ENCODE measurements at regions not wholly inside any gene's neighbourhood (a gene's known extent, or its start where the extent isn't known, plus 50 kb on each side); places are given as distances from the start of the nearest gene placed in this dataset.
"Not testable (repeated sequence)": the region's sequence is repeated elsewhere in the genome, so short reads cannot be mapped to it uniquely, and the experiment has no call there.

GRCh38 chr1:206256935-206257334 is 53.6 kb downstream of the SRGAP2 start:
- not testable (repeated sequence) for DNase-seq

- not testable (repeated sequence) for DNase-seq
These were observed 58.1 kb downstream of the SRGAP2 start for GRCh38 chr1:206261473-206261872.

- DNase-seq, result not testable (repeated sequence)
These were observed 59.1 kb downstream of the SRGAP2 start for GRCh38 chr1:206262424-206262823.

GRCh38 chr1:206264916-206265315 is 61.6 kb downstream of the SRGAP2 start:
- DNase-seq, result not testable (repeated sequence)

- not testable (repeated sequence) for DNase-seq
These were observed 67.8 kb downstream of the SRGAP2 start for GRCh38 chr1:206271153-206271552.

- not testable (repeated sequence) for DNase-seq
These were observed 69.8 kb downstream of the SRGAP2 start for GRCh38 chr1:206273104-206273503.

- not testable (repeated sequence) for DNase-seq
These were observed 72.8 kb downstream of the SRGAP2 start for GRCh38 chr1:206276143-206276542.

- DNase-seq, result not testable (repeated sequence)
These were observed 75.3 kb downstream of the SRGAP2 start for GRCh38 chr1:206278683-206279082.

GRCh38 chr1:206280683-206281082 is 77.3 kb downstream of the SRGAP2 start:
- not testable (repeated sequence) for DNase-seq

- DNase-seq, result not testable (repeated sequence)
These were observed 78.7 kb downstream of the SRGAP2 start for GRCh38 chr1:206281912-206282654.

- not testable (repeated sequence) for DNase-seq
These were observed 82.0 kb downstream of the SRGAP2 start for GRCh38 chr1:206285024-206285960.

GRCh38 chr1:206287759-206288158 is 84.4 kb downstream of the SRGAP2 start:
- DNase-seq, result not testable (repeated sequence)

- DNase-seq, result not testable (repeated sequence)
These were observed 85.1 kb downstream of the SRGAP2 start for GRCh38 chr1:206288453-206288852.

GRCh38 chr1:206297145-206298031 is 94.0 kb downstream of the SRGAP2 start:
- DNase-seq, result not testable (repeated sequence)

GRCh38 chr1:206298032-206298392 is 94.7 kb downstream of the SRGAP2 start:
- not testable (repeated sequence) for DNase-seq

- DNase-seq, result not testable (repeated sequence)
These were observed 95.9 kb downstream of the SRGAP2 start for GRCh38 chr1:206299181-206299791.

GRCh38 chr1:206299942-206300341 is 96.6 kb downstream of the SRGAP2 start:
- DNase-seq, result not testable (repeated sequence)

GRCh38 chr1:206302056-206302455 is 98.7 kb downstream of the SRGAP2 start:
- DNase-seq, result not testable (repeated sequence)

GRCh38 chr1:206307442-206307841 is 104.1 kb downstream of the SRGAP2 start:
- not testable (repeated sequence) for DNase-seq

GRCh38 chr1:206310948-206311347 is 107.6 kb downstream of the SRGAP2 start:
- not testable (repeated sequence) for DNase-seq

- not testable (repeated sequence) for DNase-seq
These were observed 108.4 kb downstream of the SRGAP2 start for GRCh38 chr1:206311611-206312273.
